ENCODE measurements at regions not wholly inside any gene's neighbourhood (a gene's known extent, or its start where the extent isn't known, plus 50 kb on each side); places are given as distances from the start of the nearest gene placed in this dataset.

GRCh38 chrX:13110433-13111324, 66.3 kb upstream of the FAM9C start:
- DNase-seq (peak in 2 of 5 donors; percentile 43 to 80), FAIRE-seq (peak; percentile 96)
- H3K27me3 ChIP-seq (ENCODE audit: control insufficient read depth, insufficient read depth, low read length) = no peaks in the 10 kb centered on the region
- no peaks in the 10 kb centered on the region for H3K9me3 ChIP-seq (ENCODE audit: control insufficient read depth in 2 of 3, insufficient read depth in 1 of 3, low read length in 3 of 3)
- no peak overlapping the region for H3K4me3 ChIP-seq (ENCODE audit: low read length in 3 of 3)
- TF ChIP-seq CTCF (IDR thresholded peaks at IDR 0.05; ENCODE audit: borderline replicate concordance, extremely low read depth, insufficient read depth) = no peak
- peak overlapping the region; percentile 5 to 75 for H3K27ac ChIP-seq (ENCODE audit: low read depth in 2 of 2, low read length in 2 of 2)
- intact Hi-C loops (cut with DNase I) = no loop called here
- H3K36me3 ChIP-seq (ENCODE audit: control insufficient read depth in 2 of 3, insufficient read depth in 3 of 3, low read length in 3 of 3) = no peaks in the 10 kb centered on the region
- H3K9ac ChIP-seq (ENCODE audit: low read length in 3 of 3) = no peak overlapping the region
- H3K4me1 ChIP-seq (ENCODE audit: control insufficient read depth in 2 of 3, insufficient read depth in 2 of 3, low read depth in 1 of 3, low read length in 3 of 3) = peaks cover 0 to 8% (median 0%) of the 10 kb centered on the region in 3 donors

- FAIRE-seq (no peak), DNase-seq (no peak)
- no peak for TF ChIP-seq CTCF (IDR thresholded peaks at IDR 0.05; ENCODE audit: borderline replicate concordance, extremely low read depth, insufficient read depth)
- peak overlapping the region in 1 of 2 donors; percentile 75 for H3K27ac ChIP-seq (ENCODE audit: low read depth in 2 of 2, low read length in 2 of 2)
- H3K27me3 ChIP-seq (ENCODE audit: control insufficient read depth, insufficient read depth, low read length) = no peaks in the 10 kb centered on the region
- no peaks in the 10 kb centered on the region for H3K9me3 ChIP-seq (ENCODE audit: control insufficient read depth in 2 of 3, insufficient read depth in 1 of 3, low read length in 3 of 3)
- H3K4me3 ChIP-seq (ENCODE audit: low read length in 3 of 3) = no peak overlapping the region
- intact Hi-C loops (cut with DNase I) = no loop called here
- H3K9ac ChIP-seq (ENCODE audit: low read length in 3 of 3) = no peak overlapping the region
- peaks cover 0 to 8% (median 0%) of the 10 kb centered on the region in 3 donors for H3K4me1 ChIP-seq (ENCODE audit: control insufficient read depth in 2 of 3, insufficient read depth in 2 of 3, low read depth in 1 of 3, low read length in 3 of 3)
- H3K36me3 ChIP-seq (ENCODE audit: control insufficient read depth in 2 of 3, insufficient read depth in 3 of 3, low read length in 3 of 3) = no peaks in the 10 kb centered on the region
Measured at GRCh38 chrX:13109817-13110216, 65.4 kb upstream of the FAM9C start.

GRCh38 chrX:13103914-13104274, 59.5 kb upstream of the FAM9C start:
- TF ChIP-seq CTCF (IDR thresholded peaks at IDR 0.05; ENCODE audit: borderline replicate concordance, extremely low read depth, insufficient read depth) = no peak
- Histone ChIP-seq H3K36me3 (ENCODE audit: control insufficient read depth in 2 of 3, insufficient read depth in 3 of 3, low read length in 3 of 3) (no peaks in the 10 kb centered on the region), H3K27me3 (ENCODE audit: control insufficient read depth, insufficient read depth, low read length) (peaks cover 2% of the 10 kb centered on the region), H3K4me1 (ENCODE audit: control insufficient read depth in 2 of 3, insufficient read depth in 2 of 3, low read depth in 1 of 3, low read length in 3 of 3) (peaks cover 0 to 5% (median 0%) of the 10 kb centered on the region in 3 donors), H3K9me3 (ENCODE audit: control insufficient read depth in 2 of 3, insufficient read depth in 1 of 3, low read length in 3 of 3) (no peaks in the 10 kb centered on the region), H3K4me3 (ENCODE audit: low read length in 3 of 3) (no peak overlapping the region), H3K27ac (ENCODE audit: low read depth in 2 of 2, low read length in 2 of 2) (no peak overlapping the region), H3K9ac (ENCODE audit: low read length in 3 of 3) (no peak overlapping the region)
- intact Hi-C loops (cut with DNase I) = no loop called here
- no peak for DNase-seq
- FAIRE-seq = no peak
